D721Med (cell line): ENCODE measurements at regions not wholly inside any gene's neighbourhood (a gene's known extent, or its start where the extent isn't known, plus 50 kb on each side); places are given as distances from the start of the nearest gene placed in this dataset.
A peak's percentile ranks its signal among the peaks of the same experiment; 100 is the strongest.

Experiments
- DNase-seq: peaks from one replicate; pipeline ENCODE4 v3.0.0; 2011; ENCODE audit warnings: low spot score; ENCODE audit not compliant: insufficient read length
- FAIRE-seq: peaks from 2 replicates; lab custom pipeline; 2011; peaks lifted over from hg19 to GRCh38; lab: Jason Lieb, UNC
- TF ChIP-seq, protein P1 (sequence below): IDR thresholded peaks from 2 replicates; pipeline ENCODE4 v1.5.1; 2012; ENCODE audit warnings: mild to moderate bottlenecking, control low read depth; ENCODE audit not compliant: insufficient read depth; ENCODE audit errors: missing control alignments

DNA sequence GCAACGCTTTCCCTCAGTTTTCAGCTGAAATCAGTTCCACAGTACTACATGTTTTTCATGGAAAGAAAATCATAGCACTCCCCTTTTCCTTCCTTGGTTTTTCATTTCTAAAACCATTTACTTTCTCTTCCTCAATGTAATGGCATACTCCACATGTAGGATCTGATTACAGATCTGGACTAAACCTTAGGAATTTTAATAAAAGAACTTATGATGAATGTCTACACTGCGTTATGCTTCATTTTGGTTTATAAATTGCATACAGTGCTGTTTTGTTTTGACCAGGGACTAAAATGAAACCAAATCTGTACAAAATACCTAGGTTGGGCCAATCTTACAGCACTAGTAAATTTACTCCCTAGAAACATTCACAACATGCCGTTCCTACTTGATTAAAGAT, 589.9 kb downstream of the TBC1D4 start:
- TF ChIP-seq, protein P1, sequence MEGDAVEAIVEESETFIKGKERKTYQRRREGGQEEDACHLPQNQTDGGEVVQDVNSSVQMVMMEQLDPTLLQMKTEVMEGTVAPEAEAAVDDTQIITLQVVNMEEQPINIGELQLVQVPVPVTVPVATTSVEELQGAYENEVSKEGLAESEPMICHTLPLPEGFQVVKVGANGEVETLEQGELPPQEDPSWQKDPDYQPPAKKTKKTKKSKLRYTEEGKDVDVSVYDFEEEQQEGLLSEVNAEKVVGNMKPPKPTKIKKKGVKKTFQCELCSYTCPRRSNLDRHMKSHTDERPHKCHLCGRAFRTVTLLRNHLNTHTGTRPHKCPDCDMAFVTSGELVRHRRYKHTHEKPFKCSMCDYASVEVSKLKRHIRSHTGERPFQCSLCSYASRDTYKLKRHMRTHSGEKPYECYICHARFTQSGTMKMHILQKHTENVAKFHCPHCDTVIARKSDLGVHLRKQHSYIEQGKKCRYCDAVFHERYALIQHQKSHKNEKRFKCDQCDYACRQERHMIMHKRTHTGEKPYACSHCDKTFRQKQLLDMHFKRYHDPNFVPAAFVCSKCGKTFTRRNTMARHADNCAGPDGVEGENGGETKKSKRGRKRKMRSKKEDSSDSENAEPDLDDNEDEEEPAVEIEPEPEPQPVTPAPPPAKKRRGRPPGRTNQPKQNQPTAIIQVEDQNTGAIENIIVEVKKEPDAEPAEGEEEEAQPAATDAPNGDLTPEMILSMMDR = no peak
- FAIRE-seq (no peak), DNase-seq (no peak)

DNA sequence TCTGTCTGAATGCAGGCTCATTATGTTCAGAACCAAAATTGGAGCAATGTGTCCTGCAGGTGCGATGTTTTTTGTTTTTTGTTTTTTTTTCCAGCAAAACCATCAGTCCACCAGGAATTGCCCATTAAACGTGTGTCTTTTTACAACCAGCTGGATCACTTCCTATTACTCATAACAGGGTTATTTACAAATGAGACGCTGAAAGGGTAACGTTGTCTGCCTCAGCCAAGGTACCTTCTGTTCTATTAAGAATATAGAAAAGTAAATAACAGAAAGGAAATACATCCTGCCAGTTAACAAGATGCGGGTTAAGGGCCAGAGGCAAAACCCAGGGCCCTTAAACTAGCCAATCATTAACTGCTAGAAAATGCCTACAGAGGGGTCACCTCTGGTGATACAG, 590.4 kb downstream of the TBC1D4 start:
- no peak for DNase-seq
- TF ChIP-seq, protein P1 = no peak
- no peak for FAIRE-seq

DNA sequence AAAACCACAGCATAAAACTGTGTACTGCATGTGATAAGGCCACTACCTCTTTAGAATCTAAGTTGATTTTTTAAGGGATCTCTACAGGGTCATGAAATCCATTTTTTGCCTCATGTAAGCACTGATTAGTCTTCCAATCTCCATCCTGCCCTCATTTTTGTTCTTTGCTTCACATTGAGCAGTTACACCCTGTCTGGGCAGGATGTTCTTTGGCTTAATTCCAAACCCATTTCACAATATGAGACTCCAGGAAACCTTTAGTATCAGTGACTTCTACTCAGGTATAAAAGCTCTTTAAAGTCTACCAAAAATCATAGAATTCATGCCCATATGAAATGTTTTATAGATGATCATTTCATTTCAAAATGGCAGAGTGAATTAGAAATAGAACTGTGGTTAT, 592.6 kb downstream of the TBC1D4 start:
- DNase-seq (no peak), FAIRE-seq (no peak)
- TF ChIP-seq, protein P1 = no peak

DNA sequence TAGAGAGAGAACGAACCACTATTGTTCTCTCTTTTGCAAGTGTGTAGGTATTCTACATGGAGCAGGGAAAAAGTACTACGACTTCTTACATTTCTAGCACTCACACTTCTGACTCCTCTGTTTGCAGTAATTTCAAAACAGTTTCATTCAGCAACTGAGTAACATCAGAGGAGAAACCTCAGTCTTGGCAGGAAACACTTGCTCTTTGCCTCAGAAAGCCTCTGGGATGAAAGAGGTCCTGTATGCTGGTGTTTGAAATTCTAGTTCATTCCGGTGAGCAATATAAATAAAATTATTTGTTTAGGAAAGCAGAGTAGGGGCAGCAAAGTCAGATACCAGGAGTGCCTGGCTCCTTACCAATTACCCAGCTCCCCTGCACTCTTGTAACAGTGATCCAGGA, 595.5 kb downstream of the TBC1D4 start:
- DNase-seq (no peak), FAIRE-seq (no peak)
- TF ChIP-seq, protein P1 = no peak

DNA sequence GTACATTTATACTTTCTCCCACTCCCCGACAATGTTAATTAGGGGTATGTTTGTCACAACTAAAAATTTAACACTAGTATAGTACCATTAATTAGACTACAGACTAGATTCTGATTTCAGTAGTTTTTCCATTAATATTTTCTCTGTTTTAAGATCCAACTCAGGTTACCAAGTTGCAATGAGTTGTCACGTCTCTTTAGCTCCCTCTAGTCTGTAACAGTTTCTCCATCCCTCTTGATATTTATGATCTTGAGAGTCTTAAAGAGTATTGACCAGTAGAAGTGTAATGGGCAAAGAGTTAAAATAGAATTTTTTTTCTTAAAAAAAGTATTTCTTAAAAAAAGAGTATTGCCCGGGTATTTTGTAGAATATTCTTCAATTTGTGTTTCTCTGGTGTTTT, 598.1 kb downstream of the TBC1D4 start:
- no peak for FAIRE-seq
- TF ChIP-seq, protein P1 = peak; percentile 14
- DNase-seq = no peak

DNA sequence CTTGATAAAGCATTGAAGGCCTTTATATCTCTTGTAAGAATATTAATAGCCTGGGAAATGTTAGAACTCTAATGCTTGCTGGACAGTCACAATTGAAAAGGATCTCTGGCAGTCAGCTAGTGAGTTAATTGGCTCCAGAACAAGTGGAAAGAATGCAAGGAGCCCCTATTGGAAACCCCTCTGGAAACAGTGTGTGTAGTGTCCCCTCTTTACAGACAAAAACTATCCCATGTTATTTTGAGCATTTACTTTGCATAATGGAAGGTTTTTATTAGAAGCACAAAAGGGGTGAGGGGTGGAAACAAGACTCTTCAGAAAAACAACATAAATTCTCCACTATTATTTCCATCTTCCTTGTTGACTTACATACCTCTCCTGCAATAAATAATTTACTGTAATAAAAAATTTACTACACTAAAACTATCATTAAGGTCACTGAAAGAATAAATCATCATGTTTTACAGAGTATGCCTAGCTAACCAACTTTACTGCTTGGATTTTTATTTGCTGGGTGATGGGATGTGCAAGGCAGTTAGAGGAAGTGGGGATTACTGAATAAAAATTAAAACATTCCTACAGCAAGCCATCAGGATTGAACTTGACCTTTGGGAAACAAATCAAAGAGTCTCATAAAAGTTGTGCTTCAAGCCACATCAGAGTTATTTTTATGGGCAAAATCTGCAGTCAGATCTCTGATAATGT, 610.4 kb downstream of the TBC1D4 start:
- FAIRE-seq (no peak), DNase-seq (no peak)
- TF ChIP-seq, protein P1 = no peak

DNA sequence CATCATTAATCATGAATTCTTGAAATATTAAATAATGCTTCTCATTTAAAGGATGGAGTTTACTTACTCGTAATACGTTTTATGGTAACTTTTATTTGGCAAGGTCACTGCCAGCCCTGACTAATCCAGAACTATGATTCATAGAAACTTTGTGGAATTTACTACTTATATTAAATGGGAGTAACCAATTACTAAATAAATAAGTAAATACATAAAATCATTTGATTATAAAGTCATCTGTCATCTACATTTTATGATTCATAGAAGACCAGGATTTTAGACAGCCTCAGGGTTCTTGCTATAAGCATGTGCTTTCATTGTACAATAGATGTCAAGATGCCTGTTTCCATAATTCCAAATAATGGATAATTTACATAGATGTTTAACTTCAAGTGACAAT, 611.1 kb downstream of the TBC1D4 start:
- no peak for FAIRE-seq

More for the DNA sequence above, 611.1 kb downstream of the TBC1D4 start:
- TF ChIP-seq, protein P1 = no peak
- DNase-seq = no peak
